Left lung (tissue), 4 donors: ENCODE measurements at regions not wholly inside any gene's neighbourhood (a gene's known extent, or its start where the extent isn't known, plus 50 kb on each side); places are given as distances from the start of the nearest gene placed in this dataset.

ENCODE experiments used
- ATAC-seq: fragments of 200-7000 bp; cut with Tn5 transposase; one replicate; pipeline ENCODE4 v1.9.1; 2020; ENCODE audit warnings: moderate library complexity
- DNase-seq, 4 donors: peaks; one replicate each; pipeline ENCODE4 v3.0.0-alpha.2; 2013 to 2020
- H3K27ac ChIP-seq, 2 donors: fragments of 200-600 bp; sonication (generic) in 1 of 2; one replicate each; pipeline versions ENCODE4 v1.5.0 to v1.8.0; 2020 to 2021
- H3K27me3 ChIP-seq, 2 donors: fragments of 200-600 bp; sonication (generic) in 1 of 2; one replicate each; pipeline versions ENCODE4 v1.5.0 to v1.8.0; 2020 to 2021
- H3K36me3 ChIP-seq, 2 donors: fragments of 200-600 bp; sonication (generic) in 1 of 2; one replicate each; pipeline versions ENCODE4 v1.5.0 to v1.8.0; 2020 to 2021
- H3K4me1 ChIP-seq, 2 donors: fragments of 200-600 bp; one replicate each; pipeline ENCODE4 v1.8.0; 2021
- H3K4me3 ChIP-seq, 2 donors: fragments of 200-600 bp; sonication (generic) in 1 of 2; one replicate each; pipeline versions ENCODE4 v1.5.0 to v1.8.0; 2020 to 2021; ENCODE audit warnings: mild to moderate bottlenecking in 1 of 2
- H3K9me3 ChIP-seq, 2 donors: fragments of 200-600 bp; sonication (generic) in 1 of 2; one replicate each; pipeline versions ENCODE4 v1.5.0 to v1.8.0; 2020 to 2021
- intact Hi-C, 2 donors: fragments of 100-400 bp; cut with DNase I; formaldehyde crosslinking; loops; one replicate each; pipeline versions ENCODE4 v1.11.2 to v1.14.2; 2022
- TF ChIP-seq, protein P1 (sequence below), 2 donors: fragments of 200-600 bp; sonication (generic) in 1 of 2; IDR thresholded peaks; one replicate each; pipeline versions ENCODE4 v1.5.0 to v1.8.0; 2021; ENCODE audit warnings: antibody characterized with exemption in 2 of 2
- donor health status: DM: no; HTN: yes; CAD: no.
- donor health status: DM: no; HTN: no; CAD: no.

GRCh38 chr4:65139998-65140397, 530.3 kb downstream of the EPHA5 start:
- H3K9me3 ChIP-seq = peaks cover 0 to 17% of the 10 kb centered on the region in 2 donors
- H3K27ac ChIP-seq = no peak overlapping the region
- no peaks in the 10 kb centered on the region for H3K4me1 ChIP-seq
- intact Hi-C loops = no loop called here
- no peaks in the 10 kb centered on the region for H3K36me3 ChIP-seq
- no peaks in the 10 kb centered on the region for H3K27me3 ChIP-seq
- DNase-seq = peak in 1 of 4 donors; percentile 5
- TF ChIP-seq, protein P1, sequence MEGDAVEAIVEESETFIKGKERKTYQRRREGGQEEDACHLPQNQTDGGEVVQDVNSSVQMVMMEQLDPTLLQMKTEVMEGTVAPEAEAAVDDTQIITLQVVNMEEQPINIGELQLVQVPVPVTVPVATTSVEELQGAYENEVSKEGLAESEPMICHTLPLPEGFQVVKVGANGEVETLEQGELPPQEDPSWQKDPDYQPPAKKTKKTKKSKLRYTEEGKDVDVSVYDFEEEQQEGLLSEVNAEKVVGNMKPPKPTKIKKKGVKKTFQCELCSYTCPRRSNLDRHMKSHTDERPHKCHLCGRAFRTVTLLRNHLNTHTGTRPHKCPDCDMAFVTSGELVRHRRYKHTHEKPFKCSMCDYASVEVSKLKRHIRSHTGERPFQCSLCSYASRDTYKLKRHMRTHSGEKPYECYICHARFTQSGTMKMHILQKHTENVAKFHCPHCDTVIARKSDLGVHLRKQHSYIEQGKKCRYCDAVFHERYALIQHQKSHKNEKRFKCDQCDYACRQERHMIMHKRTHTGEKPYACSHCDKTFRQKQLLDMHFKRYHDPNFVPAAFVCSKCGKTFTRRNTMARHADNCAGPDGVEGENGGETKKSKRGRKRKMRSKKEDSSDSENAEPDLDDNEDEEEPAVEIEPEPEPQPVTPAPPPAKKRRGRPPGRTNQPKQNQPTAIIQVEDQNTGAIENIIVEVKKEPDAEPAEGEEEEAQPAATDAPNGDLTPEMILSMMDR (IDR thresholded peaks at IDR 0.05) = no peak
- H3K4me3 ChIP-seq = no peak overlapping the region
- no peak for ATAC-seq

- Histone ChIP-seq H3K27ac (no peak overlapping the region), H3K4me3 (no peak overlapping the region), H3K27me3 (no peaks in the 10 kb centered on the region), H3K9me3 (no peaks in the 10 kb centered on the region), H3K36me3 (no peaks in the 10 kb centered on the region), H3K4me1 (no peaks in the 10 kb centered on the region)
- DNase-seq = no peak
- ATAC-seq = no peak
- intact Hi-C loops = no loop called here
- TF ChIP-seq, protein P1 (IDR thresholded peaks at IDR 0.05) = no peak
Observed at GRCh38 chr4:65126200-65126599, 544.1 kb downstream of the EPHA5 start.

DNA sequence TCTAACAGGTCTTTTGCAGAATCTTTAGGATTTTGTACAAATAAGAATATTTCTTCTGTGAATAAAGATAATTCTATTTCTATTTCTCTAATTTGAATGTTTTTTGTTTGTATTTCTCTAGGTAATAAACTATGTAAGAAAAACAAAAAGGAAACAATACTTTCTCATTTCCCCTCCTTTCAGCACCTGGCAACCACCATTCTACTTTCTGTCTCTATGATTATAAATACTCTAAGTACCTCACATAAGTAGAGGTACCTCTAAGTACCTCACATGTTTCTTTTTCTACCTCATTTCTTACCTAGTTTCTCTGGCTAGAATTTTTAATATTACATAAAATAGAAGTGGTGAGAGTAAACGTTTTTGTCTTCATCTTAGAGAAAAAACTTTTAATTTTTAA, 550.0 kb downstream of the EPHA5 start:
- no peak overlapping the region for H3K4me3 ChIP-seq
- TF ChIP-seq, protein P1 (IDR thresholded peaks at IDR 0.05) = no peak
- H3K27me3 ChIP-seq = no peaks in the 10 kb centered on the region
- intact Hi-C loops = no loop called here
- H3K9me3 ChIP-seq = no peaks in the 10 kb centered on the region
- no peak for ATAC-seq
- no peak overlapping the region for H3K27ac ChIP-seq
- DNase-seq = no peak
- H3K4me1 ChIP-seq = no peaks in the 10 kb centered on the region
- H3K36me3 ChIP-seq = no peaks in the 10 kb centered on the region

GRCh38 chr4:65102419-65102818, 567.9 kb downstream of the EPHA5 start:
- H3K9me3 ChIP-seq = peaks cover 0 to 3% of the 10 kb centered on the region in 2 donors
- ATAC-seq (no peak), DNase-seq (no peak)
- TF ChIP-seq, protein P1 (IDR thresholded peaks at IDR 0.05) = no peak
- intact Hi-C loops = no loop called here
- no peak overlapping the region for H3K27ac ChIP-seq
- no peaks in the 10 kb centered on the region for H3K27me3 ChIP-seq
- H3K4me3 ChIP-seq = no peak overlapping the region
- no peaks in the 10 kb centered on the region for H3K4me1 ChIP-seq
- H3K36me3 ChIP-seq = no peaks in the 10 kb centered on the region

GRCh38 chr4:65096630-65097029, 573.7 kb downstream of the EPHA5 start:
- intact Hi-C loops = no loop called here
- DNase-seq (no peak), ATAC-seq (no peak)
- H3K9me3 ChIP-seq = no peaks in the 10 kb centered on the region
- H3K4me1 ChIP-seq = no peaks in the 10 kb centered on the region
- no peaks in the 10 kb centered on the region for H3K27me3 ChIP-seq
- no peaks in the 10 kb centered on the region for H3K36me3 ChIP-seq
- TF ChIP-seq, protein P1 (IDR thresholded peaks at IDR 0.05) = no peak
- H3K27ac ChIP-seq = no peak overlapping the region
- no peak overlapping the region for H3K4me3 ChIP-seq
